ENCODE measurements at regions not wholly inside any gene's neighbourhood (a gene's known extent, or its start where the extent isn't known, plus 50 kb on each side); places are given as distances from the start of the nearest gene placed in this dataset.

DNA sequence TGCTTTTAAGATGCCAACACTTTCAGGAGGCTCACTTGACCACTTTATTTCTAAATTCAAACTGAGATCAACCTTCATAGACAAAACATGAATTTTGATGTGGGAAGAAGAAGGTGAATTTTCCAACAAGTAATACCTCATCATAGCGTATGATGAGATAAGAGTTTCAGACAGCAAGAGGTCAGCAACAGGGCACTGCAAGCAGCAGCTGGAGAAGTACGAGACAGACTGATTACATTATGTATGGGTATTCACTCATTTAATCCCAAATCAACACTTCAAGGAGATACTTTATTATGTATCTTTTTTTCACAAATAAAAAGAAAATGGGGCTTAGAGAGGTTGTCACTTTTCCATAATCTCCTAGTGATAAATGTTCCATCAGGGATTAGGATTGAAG lies 389.8 kb downstream of the TBC1D4 start:
- TF ChIP-seq CTCF (IDR thresholded peaks at IDR 0.05) (no peak), POLR2AphosphoS5 (IDR thresholded peaks at IDR 0.05; ENCODE audit: low read depth, low read length) (no peak), SIN3A (IDR thresholded peaks at IDR 0.05; ENCODE audit: borderline replicate concordance, insufficient read depth, low read depth, low read length) (no peak)
- TF ChIP-seq, protein P1, sequence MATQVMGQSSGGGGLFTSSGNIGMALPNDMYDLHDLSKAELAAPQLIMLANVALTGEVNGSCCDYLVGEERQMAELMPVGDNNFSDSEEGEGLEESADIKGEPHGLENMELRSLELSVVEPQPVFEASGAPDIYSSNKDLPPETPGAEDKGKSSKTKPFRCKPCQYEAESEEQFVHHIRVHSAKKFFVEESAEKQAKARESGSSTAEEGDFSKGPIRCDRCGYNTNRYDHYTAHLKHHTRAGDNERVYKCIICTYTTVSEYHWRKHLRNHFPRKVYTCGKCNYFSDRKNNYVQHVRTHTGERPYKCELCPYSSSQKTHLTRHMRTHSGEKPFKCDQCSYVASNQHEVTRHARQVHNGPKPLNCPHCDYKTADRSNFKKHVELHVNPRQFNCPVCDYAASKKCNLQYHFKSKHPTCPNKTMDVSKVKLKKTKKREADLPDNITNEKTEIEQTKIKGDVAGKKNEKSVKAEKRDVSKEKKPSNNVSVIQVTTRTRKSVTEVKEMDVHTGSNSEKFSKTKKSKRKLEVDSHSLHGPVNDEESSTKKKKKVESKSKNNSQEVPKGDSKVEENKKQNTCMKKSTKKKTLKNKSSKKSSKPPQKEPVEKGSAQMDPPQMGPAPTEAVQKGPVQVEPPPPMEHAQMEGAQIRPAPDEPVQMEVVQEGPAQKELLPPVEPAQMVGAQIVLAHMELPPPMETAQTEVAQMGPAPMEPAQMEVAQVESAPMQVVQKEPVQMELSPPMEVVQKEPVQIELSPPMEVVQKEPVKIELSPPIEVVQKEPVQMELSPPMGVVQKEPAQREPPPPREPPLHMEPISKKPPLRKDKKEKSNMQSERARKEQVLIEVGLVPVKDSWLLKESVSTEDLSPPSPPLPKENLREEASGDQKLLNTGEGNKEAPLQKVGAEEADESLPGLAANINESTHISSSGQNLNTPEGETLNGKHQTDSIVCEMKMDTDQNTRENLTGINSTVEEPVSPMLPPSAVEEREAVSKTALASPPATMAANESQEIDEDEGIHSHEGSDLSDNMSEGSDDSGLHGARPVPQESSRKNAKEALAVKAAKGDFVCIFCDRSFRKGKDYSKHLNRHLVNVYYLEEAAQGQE (IDR thresholded peaks at IDR 0.05; ENCODE audit: insufficient read depth in 1 of 2, low read depth in 2 of 2, low read length in 1 of 2) = no peak

All from Panc1 (cell line).